HCT116 (cell line): ENCODE measurements at regions not wholly inside any gene's neighbourhood (a gene's known extent, or its start where the extent isn't known, plus 50 kb on each side); places are given as distances from the start of the nearest gene placed in this dataset.

Experiments
- ATAC-seq: fragments of 200-7000 bp; cut with Tn5 transposase; 2 replicates; pipeline ENCODE4 v1.9.1; 2020; ENCODE audit warnings: mild to moderate bottlenecking, moderate library complexity
- BruUV-seq: library from RNA; stranded (reverse); fragments of 400-500 nt; replicated peaks from 2 replicates; lab custom pipeline; 2021; lab: Mats Ljungman, UMichigan
- CTCF ChIA-PET: fragments of 300-600 bp; sonication (Branson Sonifier 250); formaldehyde crosslinking; loops from one replicate; lab custom pipeline; 2021; ENCODE audit warnings: antibody characterized with exemption; lab: Charles Lee
- POLR2A ChIA-PET: fragments of 300-600, 350-600 bp; sonication (Branson Sonifier 250); formaldehyde crosslinking; loops from one replicate; lab custom pipeline; 2021; ENCODE audit warnings: antibody characterized with exemption; lab: Charles Lee
- RAD21 ChIA-PET, 2 experiments: fragments of 300-600 bp; sonication (Branson Sonifier 250); formaldehyde crosslinking; loops; one replicate each; lab custom pipeline; 2023; ENCODE audit warnings: low total read pairs in 2 of 2; ENCODE audit not compliant: uncharacterized antibody in 2 of 2, unreplicated experiment in 2 of 2, low non-redundant PET in 1 of 2; lab: Charles Lee
- DNase-seq: peaks from one replicate; pipeline ENCODE4 v3.0.0-alpha.2; 2010; ENCODE audit warnings: low read depth, low spot score
- H2AFZ ChIP-seq: fragments of 200-600 bp; shearing (Covaris generic), sonication (generic); 2 replicates; pipeline ENCODE4 v1.6.1; 2017; ENCODE audit warnings: low read depth, mixed run types, mixed read lengths, antibody characterized with exemption, low read length; ENCODE audit not compliant: poor library complexity, severe bottlenecking
- H3K27ac ChIP-seq: 2 replicates; pipeline ENCODE4 v1.5.1; 2012; ENCODE audit warnings: low read depth, low read length
- H3K27me3 ChIP-seq: fragments of 200-600 bp; sonication (generic); 2 replicates; pipeline ENCODE4 v1.6.1; 2016; ENCODE audit warnings: mixed run types, low read length, mixed read lengths; ENCODE audit not compliant: insufficient read depth
- H3K36me3 ChIP-seq, 2 experiments: fragments of 200-500 bp in 1 of 2; fragments of 200-600 bp in 1 of 2; sonication (Bioruptor generic) in 1 of 2; sonication (generic) in 1 of 2; 2 replicates each; pipeline versions ENCODE4 v1.5.1 to v1.6.1; 2014 to 2016; ENCODE audit warnings: low read length in 2 of 2, inconsistent platforms in 1 of 2, mixed read lengths in 1 of 2, mixed run types in 1 of 2; ENCODE audit not compliant: insufficient read depth in 2 of 2, control insufficient read depth in 1 of 2
- H3K4me1 ChIP-seq, 2 experiments: fragments of 200-600 bp in 1 of 2; sonication (generic) in 1 of 2; 2 replicates each; pipeline versions ENCODE4 v1.5.1 to v1.6.1; 2012 to 2017; ENCODE audit warnings: low read length in 2 of 2, inconsistent platforms in 1 of 2, mild to moderate bottlenecking in 1 of 2, mixed read lengths in 1 of 2, mixed run types in 1 of 2, moderate library complexity in 1 of 2; ENCODE audit not compliant: insufficient read depth in 2 of 2, control insufficient read depth in 1 of 2
- H3K4me2 ChIP-seq: fragments of 200-600 bp; sonication (generic); 2 replicates; pipeline ENCODE4 v1.6.1; 2017; ENCODE audit warnings: mixed run types, low read length, mixed read lengths
- H3K4me3 ChIP-seq, 2 experiments: fragments of 200-600 bp in 1 of 2; sonication (generic) in 1 of 2; replicated peaks in 1 of 2; 2 replicates each; pipeline ENCODE4 v1.5.1; 2011 to 2016; ENCODE audit warnings: low read length in 2 of 2, control low read depth in 1 of 2, low read depth in 1 of 2, mild to moderate bottlenecking in 1 of 2, mixed read lengths in 1 of 2, mixed run types in 1 of 2
- H3K79me2 ChIP-seq: fragments of 200-600 bp; sonication (generic); 2 replicates; pipeline ENCODE4 v1.6.1; 2017; ENCODE audit warnings: mild to moderate bottlenecking, mixed run types, low read length, moderate library complexity, mixed read lengths; ENCODE audit not compliant: insufficient read depth
- H3K9ac ChIP-seq: fragments of 200-600 bp; sonication (generic); 2 replicates; pipeline ENCODE4 v1.6.1; 2016; ENCODE audit warnings: low read length, mixed read lengths
- H3K9me2 ChIP-seq: fragments of 200-600 bp; sonication (generic), shearing (Covaris generic); 2 replicates; pipeline ENCODE4 v1.6.1; 2017; ENCODE audit warnings: mixed run types, mild to moderate bottlenecking, moderate library complexity; ENCODE audit not compliant: insufficient read depth
- H3K9me3 ChIP-seq, 2 experiments: fragments of 200-500 bp in 1 of 2; fragments of 200-600 bp in 1 of 2; sonication (Bioruptor generic) in 1 of 2; sonication (generic) in 1 of 2; 2 replicates each; pipeline ENCODE4 v1.6.1; 2014 to 2017; ENCODE audit warnings: low read length in 2 of 2, mixed read lengths in 2 of 2, inconsistent platforms in 1 of 2, low read depth in 1 of 2, mild to moderate bottlenecking in 1 of 2, mixed run types in 1 of 2, moderate library complexity in 1 of 2; ENCODE audit not compliant: control insufficient read depth in 1 of 2, insufficient read depth in 1 of 2
- H4K20me1 ChIP-seq: fragments of 200-600 bp; sonication (generic), shearing (Covaris generic); 2 replicates; pipeline ENCODE4 v1.6.1; 2017; ENCODE audit warnings: mixed run types, mild to moderate bottlenecking, moderate library complexity; ENCODE audit not compliant: insufficient read depth
- CBX3 ChIP-seq: IDR thresholded peaks from 2 replicates; pipeline ENCODE4 v1.6.1; 2012; ENCODE audit warnings: low read depth
- CEBPB ChIP-seq: IDR thresholded peaks from 2 replicates; pipeline ENCODE4 v1.6.1; 2012; ENCODE audit warnings: low read depth
- EGR1 ChIP-seq: IDR thresholded peaks from 2 replicates; pipeline ENCODE4 v1.6.1; 2012; ENCODE audit warnings: low read depth
- EZH2phosphoT487 ChIP-seq: fragments of 200-600 bp; IDR thresholded peaks from 2 replicates; pipeline ENCODE4 v1.6.1; 2018; ENCODE audit warnings: antibody characterized with exemption, borderline replicate concordance
- FOSL1 ChIP-seq: IDR thresholded peaks from 2 replicates; pipeline ENCODE4 v1.6.1; 2012; ENCODE audit warnings: low read depth
- POLR2A ChIP-seq: IDR thresholded peaks from 2 replicates; pipeline ENCODE4 v1.7.0; 2011; ENCODE audit warnings: borderline replicate concordance; ENCODE audit not compliant: insufficient read depth, insufficient read length; ENCODE audit errors: extremely low read depth
- POLR2AphosphoS5 ChIP-seq: IDR thresholded peaks from 2 replicates; pipeline ENCODE4 v1.6.1; 2011; ENCODE audit warnings: mild to moderate bottlenecking, low read depth, low read length, moderate library complexity
- RAD21 ChIP-seq: IDR thresholded peaks from 2 replicates; pipeline ENCODE4 v1.6.1; 2012; ENCODE audit warnings: low read depth, mild to moderate bottlenecking
- SIN3A ChIP-seq: IDR thresholded peaks from 2 replicates; pipeline ENCODE4 v1.6.1; 2012; ENCODE audit warnings: low read depth
- SP1 ChIP-seq: IDR thresholded peaks from 2 replicates; pipeline ENCODE4 v1.6.1; 2012; ENCODE audit warnings: low read depth
- YY1 ChIP-seq: IDR thresholded peaks from 2 replicates; pipeline ENCODE4 v1.6.1; 2011; ENCODE audit warnings: low read length, low read depth, moderate library complexity, mild to moderate bottlenecking; ENCODE audit not compliant: insufficient replicate concordance; ENCODE audit errors: extremely low read depth
- ZFX ChIP-seq: fragments of 450-650 bp; IDR thresholded peaks from 2 replicates; pipeline ENCODE4 v1.6.1; 2017
- ZNF274 ChIP-seq: fragments of 200-500 bp; sonication (Bioruptor generic); IDR thresholded peaks from 2 replicates; pipeline ENCODE4 v1.6.1; 2014; ENCODE audit warnings: mild to moderate bottlenecking, low read depth, low read length, inconsistent platforms
- intact Hi-C: fragments of 100-400 bp; cut with micrococcal nuclease; formaldehyde crosslinking; loops from 2 replicates; pipeline ENCODE4 v1.10.0; 2022
- TF ChIP-seq, protein P1 (sequence below), 3 experiments: fragments of 200-600 bp in 1 of 3; sonication (generic) in 1 of 3; IDR thresholded peaks in 2 of 3; conservative IDR thresholded peaks in 1 of 3; 2 replicates each; pipeline ENCODE4 v1.5.1; 2012 to 2017; ENCODE audit warnings: low read depth in 2 of 3, low read length in 2 of 3, antibody characterized with exemption in 1 of 3, borderline replicate concordance in 1 of 3, control low read depth in 1 of 3, mild to moderate bottlenecking in 1 of 3, mixed read lengths in 1 of 3, mixed run types in 1 of 3, moderate library complexity in 1 of 3; ENCODE audit not compliant: insufficient read depth in 1 of 3
- TF ChIP-seq, protein P2 (sequence below): IDR thresholded peaks from 2 replicates; pipeline ENCODE4 v1.6.1; 2012

DNA sequence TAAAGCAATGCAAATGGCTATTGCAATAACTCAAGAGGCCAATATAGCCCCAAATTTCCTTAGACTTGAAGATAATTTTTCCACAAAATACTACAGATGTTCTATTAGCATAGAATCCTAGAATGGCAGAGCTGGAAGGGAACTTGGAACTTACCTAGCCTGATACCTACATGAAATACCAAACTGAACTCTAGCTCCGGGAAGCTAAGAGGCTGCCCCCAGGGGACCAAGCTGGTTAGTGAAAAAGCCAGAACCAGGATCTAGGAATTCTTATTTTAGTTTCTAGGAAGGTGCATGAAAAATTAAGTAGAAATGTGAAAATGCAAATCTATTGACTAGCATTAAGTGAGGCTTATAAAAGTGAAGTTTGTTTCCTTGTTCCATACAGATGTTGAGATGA lies 256.0 kb upstream of the CBLB start:
- H3K36me3 ChIP-seq: no peaks in the 10 kb centered on the region
- H3K9me3 ChIP-seq: no peaks in the 10 kb centered on the region
- intact Hi-C loops: loop anchor here (5.0 kb wide), 1 partner anchor 438 kb away; no protein-coding TSS in a partner anchor
- peaks cover 0 to 7% of the 10 kb centered on the region in 2 experiments; a peak in 1 of 4 replicates for H3K4me1 ChIP-seq
- H4K20me1 ChIP-seq: no peaks in the 10 kb centered on the region
- RAD21 ChIA-PET: no interaction called here
- TF ChIP-seq, protein P1, sequence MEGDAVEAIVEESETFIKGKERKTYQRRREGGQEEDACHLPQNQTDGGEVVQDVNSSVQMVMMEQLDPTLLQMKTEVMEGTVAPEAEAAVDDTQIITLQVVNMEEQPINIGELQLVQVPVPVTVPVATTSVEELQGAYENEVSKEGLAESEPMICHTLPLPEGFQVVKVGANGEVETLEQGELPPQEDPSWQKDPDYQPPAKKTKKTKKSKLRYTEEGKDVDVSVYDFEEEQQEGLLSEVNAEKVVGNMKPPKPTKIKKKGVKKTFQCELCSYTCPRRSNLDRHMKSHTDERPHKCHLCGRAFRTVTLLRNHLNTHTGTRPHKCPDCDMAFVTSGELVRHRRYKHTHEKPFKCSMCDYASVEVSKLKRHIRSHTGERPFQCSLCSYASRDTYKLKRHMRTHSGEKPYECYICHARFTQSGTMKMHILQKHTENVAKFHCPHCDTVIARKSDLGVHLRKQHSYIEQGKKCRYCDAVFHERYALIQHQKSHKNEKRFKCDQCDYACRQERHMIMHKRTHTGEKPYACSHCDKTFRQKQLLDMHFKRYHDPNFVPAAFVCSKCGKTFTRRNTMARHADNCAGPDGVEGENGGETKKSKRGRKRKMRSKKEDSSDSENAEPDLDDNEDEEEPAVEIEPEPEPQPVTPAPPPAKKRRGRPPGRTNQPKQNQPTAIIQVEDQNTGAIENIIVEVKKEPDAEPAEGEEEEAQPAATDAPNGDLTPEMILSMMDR (IDR thresholded peaks at IDR 0.05 in 2 of 3, conservative IDR thresholded peaks at IDR 0.05 in 1 of 3; ENCODE audit: borderline replicate concordance in 1 of 3, insufficient read depth in 1 of 3, low read depth in 2 of 3, low read length in 2 of 3): 0 out of 6 replicates have a peak, but pooled peaks of 1 of the 3 experiments have one; percentile 5
- no peak for TF ChIP-seq EGR1
- TF ChIP-seq, all 23 proteins: peak for 1
- Histone ChIP-seq H2AFZ (no peak overlapping the region), H3K9ac (no peak overlapping the region), H3K79me2 (no peaks in the 10 kb centered on the region), H3K27me3 (no peaks in the 10 kb centered on the region), H3K4me2 (no peak overlapping the region), H3K27ac (no peak overlapping the region), H3K9me2 (no peaks in the 10 kb centered on the region), H3K4me3 (no peak overlapping the region)
- no peak for ATAC-seq
- POLR2A ChIA-PET: no interaction called here
- no TSS peak for BruUV-seq
- CTCF ChIA-PET: no interaction called here
- DNase-seq: no peak

DNA sequence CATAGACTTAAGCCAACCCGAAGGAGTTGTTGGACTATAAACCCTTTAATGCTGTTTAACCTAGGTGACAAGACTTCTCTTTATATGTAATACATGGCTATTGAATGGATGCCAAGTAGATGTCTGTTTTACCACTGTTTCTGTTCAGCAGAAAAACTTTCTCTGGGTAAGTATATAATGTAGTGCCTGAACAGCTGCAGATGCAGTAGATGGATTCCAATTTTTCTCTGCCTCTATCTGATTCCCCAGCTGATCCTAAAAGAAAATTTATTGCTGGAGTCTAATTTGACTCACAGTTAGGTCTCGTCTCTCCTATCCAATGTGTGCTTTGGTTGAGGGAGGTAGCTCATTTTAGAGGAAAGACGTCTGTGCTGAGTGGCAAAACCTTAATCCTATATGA lies 256.5 kb upstream of the CBLB start:
- BruUV-seq: no TSS peak
- Histone ChIP-seq H3K4me1 (peaks cover 0 to 2% of the 10 kb centered on the region in 2 experiments; a peak in 1 of 4 replicates), H3K4me2 (no peak overlapping the region), H3K9ac (no peak overlapping the region), H3K9me2 (no peaks in the 10 kb centered on the region), H4K20me1 (no peaks in the 10 kb centered on the region), H3K79me2 (no peaks in the 10 kb centered on the region), H2AFZ (no peak overlapping the region), H3K4me3 (no peak overlapping the region), H3K27ac (no peak overlapping the region), H3K27me3 (no peaks in the 10 kb centered on the region), H3K36me3 (no peaks in the 10 kb centered on the region), H3K9me3 (no peaks in the 10 kb centered on the region)
- intact Hi-C loops: no loop called here
- ChIA-PET CTCF (no interaction called here), RAD21 (no interaction called here), POLR2A (no interaction called here)
- ATAC-seq: no peak
- DNase-seq: no peak
- TF ChIP-seq EGR1 (no peak), SIN3A (no peak), EZH2phosphoT487 (no peak), CBX3 (no peak), POLR2AphosphoS5 (no peak), POLR2A (no peak), ZFX (no peak), SP1 (no peak), YY1 (no peak), CEBPB (no peak), ZNF274 (no peak), RAD21 (no peak), FOSL1 (no peak)
- TF ChIP-seq, protein P1 (IDR thresholded peaks at IDR 0.05 in 2 of 3, conservative IDR thresholded peaks at IDR 0.05 in 1 of 3; ENCODE audit: borderline replicate concordance in 1 of 3, insufficient read depth in 1 of 3, low read depth in 2 of 3, low read length in 2 of 3): no peak
- TF ChIP-seq, protein P2, sequence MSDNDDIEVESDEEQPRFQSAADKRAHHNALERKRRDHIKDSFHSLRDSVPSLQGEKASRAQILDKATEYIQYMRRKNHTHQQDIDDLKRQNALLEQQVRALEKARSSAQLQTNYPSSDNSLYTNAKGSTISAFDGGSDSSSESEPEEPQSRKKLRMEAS: no peak
